DOHH2 (cell line): ENCODE measurements at regions not wholly inside any gene's neighbourhood (a gene's known extent, or its start where the extent isn't known, plus 50 kb on each side); places are given as distances from the start of the nearest gene placed in this dataset.

Experiments used
- EZH2phosphoT487 ChIP-seq: fragments of 200-600 bp; sonication (generic); IDR thresholded peaks from 2 replicates; pipeline ENCODE4 v1.6.1; 2017; ENCODE audit warnings: borderline replicate concordance, mild to moderate bottlenecking, antibody characterized with exemption, low read length, moderate library complexity, mixed read lengths
- TF ChIP-seq, protein P1 (sequence below): fragments of 200-600 bp; sonication (generic); IDR thresholded peaks from one replicate; pipeline ENCODE4 v1.5.1; 2014; ENCODE audit warnings: antibody characterized with exemption, mild to moderate bottlenecking, low read depth, low read length; ENCODE audit not compliant: poor library complexity, severe bottlenecking

GRCh38 chr1:163875927-163876320, 554.2 kb downstream of the NUF2 start:
- TF ChIP-seq, protein P1, sequence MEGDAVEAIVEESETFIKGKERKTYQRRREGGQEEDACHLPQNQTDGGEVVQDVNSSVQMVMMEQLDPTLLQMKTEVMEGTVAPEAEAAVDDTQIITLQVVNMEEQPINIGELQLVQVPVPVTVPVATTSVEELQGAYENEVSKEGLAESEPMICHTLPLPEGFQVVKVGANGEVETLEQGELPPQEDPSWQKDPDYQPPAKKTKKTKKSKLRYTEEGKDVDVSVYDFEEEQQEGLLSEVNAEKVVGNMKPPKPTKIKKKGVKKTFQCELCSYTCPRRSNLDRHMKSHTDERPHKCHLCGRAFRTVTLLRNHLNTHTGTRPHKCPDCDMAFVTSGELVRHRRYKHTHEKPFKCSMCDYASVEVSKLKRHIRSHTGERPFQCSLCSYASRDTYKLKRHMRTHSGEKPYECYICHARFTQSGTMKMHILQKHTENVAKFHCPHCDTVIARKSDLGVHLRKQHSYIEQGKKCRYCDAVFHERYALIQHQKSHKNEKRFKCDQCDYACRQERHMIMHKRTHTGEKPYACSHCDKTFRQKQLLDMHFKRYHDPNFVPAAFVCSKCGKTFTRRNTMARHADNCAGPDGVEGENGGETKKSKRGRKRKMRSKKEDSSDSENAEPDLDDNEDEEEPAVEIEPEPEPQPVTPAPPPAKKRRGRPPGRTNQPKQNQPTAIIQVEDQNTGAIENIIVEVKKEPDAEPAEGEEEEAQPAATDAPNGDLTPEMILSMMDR: no peak
- TF ChIP-seq EZH2phosphoT487: no peak
